PFSK-1 (cell line): ENCODE measurements at regions not wholly inside any gene's neighbourhood (a gene's known extent, or its start where the extent isn't known, plus 50 kb on each side); places are given as distances from the start of the nearest gene placed in this dataset.

Experiments
- POLR2AphosphoS5 ChIP-seq: IDR thresholded peaks from 2 replicates; pipeline ENCODE4 v1.6.1; 2012; ENCODE audit warnings: low read depth, mild to moderate bottlenecking, control low read depth, low read length, moderate library complexity
- SIN3A ChIP-seq: IDR thresholded peaks from 2 replicates; pipeline ENCODE4 v1.6.1; 2012; ENCODE audit warnings: mild to moderate bottlenecking, low read length, moderate library complexity, borderline replicate concordance; ENCODE audit not compliant: insufficient read depth
- TAF1 ChIP-seq: IDR thresholded peaks from 2 replicates; pipeline ENCODE4 v1.6.1; 2012; ENCODE audit warnings: low read length, control low read depth, borderline replicate concordance; ENCODE audit not compliant: insufficient read depth
- TF ChIP-seq, protein P1 (sequence below), 2 experiments: IDR thresholded peaks; 2 replicates each; pipeline versions ENCODE4 v1.6.1 to v1.8.0; 2011 to 2012; ENCODE audit warnings: low read depth in 2 of 2, low read length in 2 of 2, control low read depth in 1 of 2, inconsistent platforms in 1 of 2, mild to moderate bottlenecking in 1 of 2, moderate library complexity in 1 of 2; ENCODE audit not compliant: insufficient read depth in 1 of 2

- TF ChIP-seq, protein P1, sequence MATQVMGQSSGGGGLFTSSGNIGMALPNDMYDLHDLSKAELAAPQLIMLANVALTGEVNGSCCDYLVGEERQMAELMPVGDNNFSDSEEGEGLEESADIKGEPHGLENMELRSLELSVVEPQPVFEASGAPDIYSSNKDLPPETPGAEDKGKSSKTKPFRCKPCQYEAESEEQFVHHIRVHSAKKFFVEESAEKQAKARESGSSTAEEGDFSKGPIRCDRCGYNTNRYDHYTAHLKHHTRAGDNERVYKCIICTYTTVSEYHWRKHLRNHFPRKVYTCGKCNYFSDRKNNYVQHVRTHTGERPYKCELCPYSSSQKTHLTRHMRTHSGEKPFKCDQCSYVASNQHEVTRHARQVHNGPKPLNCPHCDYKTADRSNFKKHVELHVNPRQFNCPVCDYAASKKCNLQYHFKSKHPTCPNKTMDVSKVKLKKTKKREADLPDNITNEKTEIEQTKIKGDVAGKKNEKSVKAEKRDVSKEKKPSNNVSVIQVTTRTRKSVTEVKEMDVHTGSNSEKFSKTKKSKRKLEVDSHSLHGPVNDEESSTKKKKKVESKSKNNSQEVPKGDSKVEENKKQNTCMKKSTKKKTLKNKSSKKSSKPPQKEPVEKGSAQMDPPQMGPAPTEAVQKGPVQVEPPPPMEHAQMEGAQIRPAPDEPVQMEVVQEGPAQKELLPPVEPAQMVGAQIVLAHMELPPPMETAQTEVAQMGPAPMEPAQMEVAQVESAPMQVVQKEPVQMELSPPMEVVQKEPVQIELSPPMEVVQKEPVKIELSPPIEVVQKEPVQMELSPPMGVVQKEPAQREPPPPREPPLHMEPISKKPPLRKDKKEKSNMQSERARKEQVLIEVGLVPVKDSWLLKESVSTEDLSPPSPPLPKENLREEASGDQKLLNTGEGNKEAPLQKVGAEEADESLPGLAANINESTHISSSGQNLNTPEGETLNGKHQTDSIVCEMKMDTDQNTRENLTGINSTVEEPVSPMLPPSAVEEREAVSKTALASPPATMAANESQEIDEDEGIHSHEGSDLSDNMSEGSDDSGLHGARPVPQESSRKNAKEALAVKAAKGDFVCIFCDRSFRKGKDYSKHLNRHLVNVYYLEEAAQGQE (IDR thresholded peaks at IDR 0.05; ENCODE audit: insufficient read depth in 1 of 2, low read depth in 2 of 2, low read length in 2 of 2) = no peak
- no peak for TF ChIP-seq POLR2AphosphoS5
- TF ChIP-seq SIN3A = no peak
- TF ChIP-seq TAF1 = no peak
Measured at GRCh38 chr1:79197421-79197820, 190.9 kb upstream of the ADGRL4 start.
